H9 (cell line): ENCODE measurements at regions not wholly inside any gene's neighbourhood (a gene's known extent, or its start where the extent isn't known, plus 50 kb on each side); places are given as distances from the start of the nearest gene placed in this dataset.

Experiments
- DNase-seq: peaks from one replicate; pipeline ENCODE4 v3.0.0-alpha.2; 2017
- H2AFZ ChIP-seq: one replicate; pipeline ENCODE4 v1.6.1; 2013; ENCODE audit warnings: mild to moderate bottlenecking, low read length, control low read depth, moderate library complexity
- H2AK5ac ChIP-seq: 2 replicates; pipeline ENCODE4 v1.6.1; 2013; ENCODE audit warnings: low read length, control low read depth, mixed read lengths; ENCODE audit not compliant: insufficient read length
- H2BK120ac ChIP-seq: one replicate; pipeline ENCODE4 v1.6.1; 2013; ENCODE audit warnings: low read depth, mild to moderate bottlenecking, low read length, control low read depth, inconsistent platforms; ENCODE audit not compliant: poor library complexity, severe bottlenecking
- H2BK12ac ChIP-seq: 2 replicates; pipeline ENCODE4 v1.6.1; 2013; ENCODE audit warnings: low read length, control low read depth, mixed read lengths, low read depth; ENCODE audit not compliant: insufficient read length
- H2BK15ac ChIP-seq: 2 replicates; pipeline ENCODE4 v1.6.1; 2013; ENCODE audit warnings: low read depth, low read length, control low read depth
- H2BK20ac ChIP-seq: one replicate; pipeline ENCODE4 v1.6.1; 2013; ENCODE audit warnings: low read depth, mild to moderate bottlenecking, low read length, control low read depth, inconsistent platforms; ENCODE audit not compliant: poor library complexity, severe bottlenecking
- H2BK5ac ChIP-seq: 2 replicates; pipeline ENCODE4 v1.6.1; 2013; ENCODE audit warnings: low read length, control low read depth, mixed read lengths; ENCODE audit not compliant: insufficient read length
- H3K14ac ChIP-seq: 2 replicates; pipeline ENCODE4 v1.6.1; 2013; ENCODE audit warnings: low read length, control low read depth; ENCODE audit not compliant: insufficient read depth
- H3K18ac ChIP-seq: 2 replicates; pipeline ENCODE4 v1.6.1; 2013; ENCODE audit warnings: low read depth, mild to moderate bottlenecking, mixed read lengths, low read length, control low read depth; ENCODE audit not compliant: insufficient read length
- H3K23ac ChIP-seq: 2 replicates; pipeline ENCODE4 v1.6.1; 2013; ENCODE audit warnings: low read length, control low read depth, mixed read lengths, low read depth; ENCODE audit not compliant: insufficient read length
- H3K23me2 ChIP-seq: 2 replicates; pipeline ENCODE4 v1.6.1; 2013; ENCODE audit warnings: low read depth, mild to moderate bottlenecking, mixed read lengths, low read length, control low read depth; ENCODE audit not compliant: insufficient read length, poor library complexity, severe bottlenecking
- H3K27ac ChIP-seq: 2 replicates; pipeline ENCODE4 v1.5.1; 2013; ENCODE audit warnings: low read length, control low read depth, mixed read lengths, low read depth; ENCODE audit not compliant: insufficient read length
- H3K27me3 ChIP-seq: 2 replicates; pipeline ENCODE4 v1.6.1; 2013; ENCODE audit warnings: low read length, control low read depth, inconsistent platforms; ENCODE audit not compliant: insufficient read depth
- H3K4ac ChIP-seq: 2 replicates; pipeline ENCODE4 v1.6.1; 2013; ENCODE audit warnings: low read depth, mild to moderate bottlenecking, control low read depth, inconsistent platforms, low read length, moderate library complexity
- H3K4me1 ChIP-seq: 2 replicates; pipeline ENCODE4 v1.6.1; 2013; ENCODE audit warnings: low read length, control low read depth, inconsistent platforms; ENCODE audit not compliant: insufficient read depth
- H3K4me2 ChIP-seq: 2 replicates; pipeline ENCODE4 v1.6.1; 2013; ENCODE audit warnings: low read length, control low read depth, mixed read lengths; ENCODE audit not compliant: insufficient read length, insufficient read depth
- H3K56ac ChIP-seq: 2 replicates; pipeline ENCODE4 v1.6.1; 2013; ENCODE audit warnings: low read depth, mild to moderate bottlenecking, mixed read lengths, low read length, control low read depth; ENCODE audit not compliant: insufficient read length
- H3K79me1 ChIP-seq: 2 replicates; pipeline ENCODE4 v1.6.1; 2013; ENCODE audit warnings: low read depth, mild to moderate bottlenecking, moderate library complexity, low read length, control low read depth, inconsistent platforms; ENCODE audit not compliant: insufficient read depth, poor library complexity, severe bottlenecking
- H3K79me2 ChIP-seq: 2 replicates; pipeline ENCODE4 v1.6.1; 2013; ENCODE audit warnings: low read length, control low read depth, inconsistent platforms; ENCODE audit not compliant: insufficient read depth
- H3K9ac ChIP-seq: 2 replicates; pipeline ENCODE4 v1.6.1; 2013; ENCODE audit warnings: low read length, control low read depth, mixed read lengths; ENCODE audit not compliant: insufficient read length; ENCODE audit errors: extremely low read depth
- H3K9me3 ChIP-seq: one replicate; pipeline ENCODE4 v1.6.1; 2013; ENCODE audit warnings: low read depth, low read length, inconsistent platforms; ENCODE audit not compliant: control insufficient read depth
- H3T11ph ChIP-seq: one replicate; pipeline ENCODE4 v1.6.1; 2013; ENCODE audit warnings: mild to moderate bottlenecking, low read length, control low read depth, inconsistent platforms
- H4K20me1 ChIP-seq: one replicate; pipeline ENCODE4 v1.6.1; 2013; ENCODE audit not compliant: control insufficient read depth, insufficient read length, insufficient read depth
- H4K5ac ChIP-seq: 2 replicates; pipeline ENCODE4 v1.6.1; 2013; ENCODE audit warnings: low read depth, mild to moderate bottlenecking, mixed read lengths, low read length, control low read depth; ENCODE audit not compliant: insufficient read length
- H4K8ac ChIP-seq: replicated peaks from 2 replicates; pipeline ENCODE4 v1.6.1; 2013; ENCODE audit warnings: low read length, control low read depth, mixed read lengths, low read depth; ENCODE audit not compliant: insufficient read length
- H4K91ac ChIP-seq: 2 replicates; pipeline ENCODE4 v1.6.1; 2013; ENCODE audit warnings: low read depth, mild to moderate bottlenecking, moderate library complexity, mixed read lengths, low read length, control low read depth; ENCODE audit not compliant: insufficient read length
- H3K27ac Mint-ChIP-seq, 3 experiments: 2 replicates in 2 of 3; 3 replicates in 1 of 3; pipeline ENCODE4 v1.8.0; 2020 to 2021; ENCODE audit warnings: mixed read lengths in 3 of 3, mild to moderate bottlenecking in 1 of 3, moderate library complexity in 1 of 3
- H3K27me3 Mint-ChIP-seq: 2 replicates; pipeline ENCODE4 v1.8.0; 2021; ENCODE audit warnings: low read depth, mild to moderate bottlenecking, moderate library complexity, mixed read lengths
- H3K36me3 Mint-ChIP-seq, 3 experiments: 2 replicates in 2 of 3; 3 replicates in 1 of 3; pipeline ENCODE4 v1.8.0; 2020 to 2021; ENCODE audit warnings: low read depth in 3 of 3, mixed read lengths in 3 of 3; ENCODE audit not compliant: insufficient read depth in 1 of 3
- H3K4me1 Mint-ChIP-seq, 2 experiments: 2 replicates each; pipeline ENCODE4 v1.8.0; 2020; ENCODE audit warnings: mixed read lengths in 2 of 2
- H3K4me3 Mint-ChIP-seq, 2 experiments: 2 replicates in 1 of 2; 3 replicates in 1 of 2; pipeline ENCODE4 v1.8.0; 2020 to 2021; ENCODE audit warnings: mild to moderate bottlenecking in 2 of 2, mixed read lengths in 2 of 2, moderate library complexity in 1 of 2
- H3K9me3 Mint-ChIP-seq, 2 experiments: 2 replicates in 1 of 2; 3 replicates in 1 of 2; pipeline ENCODE4 v1.8.0; 2020; ENCODE audit warnings: mild to moderate bottlenecking in 2 of 2, mixed read lengths in 2 of 2, moderate library complexity in 1 of 2
- WGBS: extraction: QIAGEN DNeasy Blood & Tissue Kit; methylation state at CpG from one replicate; pipeline ENCODE4 v1.1.7; 2013; ENCODE audit warnings: missing lambda C conversion rate, low lambda C conversion rate, mixed read lengths; ENCODE audit not compliant: insufficient read length; ENCODE audit errors: extremely low coverage; 5-methylcytosine and 5-hydroxymethylcytosine counted together
- TF ChIP-seq, protein P1 (sequence below): fragments of 200-600 bp; sonication (generic); conservative IDR thresholded peaks from 3 replicates; pipeline ENCODE4 v1.8.0; 2021; ENCODE audit warnings: antibody characterized with exemption, mild to moderate bottlenecking

DNA sequence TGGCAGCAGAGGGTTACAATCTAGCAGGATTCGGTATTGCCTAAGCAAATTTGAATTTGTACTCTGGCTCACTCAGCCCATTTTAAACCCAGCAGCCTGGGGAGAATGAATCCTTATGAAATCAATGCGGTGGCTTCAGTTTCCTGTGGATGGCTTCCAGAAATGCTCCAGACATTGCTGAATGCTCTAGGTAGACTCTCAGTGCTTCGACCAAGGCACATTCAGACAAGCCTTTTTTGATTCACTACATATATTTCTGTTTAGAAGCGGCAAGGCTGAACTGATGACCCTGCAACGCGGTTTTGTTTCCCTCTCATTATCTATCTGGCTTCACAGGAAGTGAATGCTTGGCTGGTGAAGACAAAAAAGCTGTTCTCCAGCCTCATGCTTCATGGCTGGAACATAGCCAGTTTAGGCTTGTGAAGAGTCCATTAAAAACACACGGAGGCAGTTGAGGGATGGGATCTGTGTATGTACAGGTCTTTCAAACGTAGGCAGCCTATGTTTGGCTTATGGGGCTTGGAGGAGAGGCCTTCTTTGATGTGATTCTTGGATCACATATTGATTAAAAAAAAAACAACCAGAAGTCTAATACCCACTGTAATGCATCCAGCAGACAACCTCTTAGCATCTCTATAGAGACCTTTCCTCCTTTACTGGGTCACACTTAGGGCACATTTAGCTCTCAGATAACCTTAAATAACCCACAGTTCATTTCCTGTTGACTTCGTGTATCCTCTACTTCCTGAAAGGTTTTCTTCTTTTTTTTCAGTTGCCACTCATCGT, 400.2 kb upstream of the TBL1XR1 start:
- Histone ChIP-seq H4K91ac (no peak overlapping the region), H4K8ac (no peak overlapping the region), H2BK20ac (no peak overlapping the region), H2AK5ac (no peak overlapping the region), H2AFZ (no peak overlapping the region), H3K27me3 (no peaks in the 10 kb centered on the region), H3K9ac (no peak overlapping the region), H2BK5ac (no peak overlapping the region), H3K79me1 (no peaks in the 10 kb centered on the region), H3K4me2 (no peak overlapping the region), H3K9me3 (no peaks in the 10 kb centered on the region), H3K14ac (no peak overlapping the region), H3K4ac (no peak overlapping the region), H2BK15ac (no peak overlapping the region), H3K23ac (no peak overlapping the region), H3K23me2 (no peaks in the 10 kb centered on the region), H4K20me1 (no peaks in the 10 kb centered on the region), H3K27ac (no peak overlapping the region), H3K18ac (no peak overlapping the region), H2BK12ac (no peak overlapping the region), H3K79me2 (no peaks in the 10 kb centered on the region), H3K56ac (no peak overlapping the region), H3K4me1 (peaks cover 13% of the 10 kb centered on the region; the same call in 1 of the 2 replicates), H4K5ac (no peak overlapping the region), H2BK120ac (no peak overlapping the region), H3T11ph (no peak overlapping the region)
- TF ChIP-seq, protein P1, sequence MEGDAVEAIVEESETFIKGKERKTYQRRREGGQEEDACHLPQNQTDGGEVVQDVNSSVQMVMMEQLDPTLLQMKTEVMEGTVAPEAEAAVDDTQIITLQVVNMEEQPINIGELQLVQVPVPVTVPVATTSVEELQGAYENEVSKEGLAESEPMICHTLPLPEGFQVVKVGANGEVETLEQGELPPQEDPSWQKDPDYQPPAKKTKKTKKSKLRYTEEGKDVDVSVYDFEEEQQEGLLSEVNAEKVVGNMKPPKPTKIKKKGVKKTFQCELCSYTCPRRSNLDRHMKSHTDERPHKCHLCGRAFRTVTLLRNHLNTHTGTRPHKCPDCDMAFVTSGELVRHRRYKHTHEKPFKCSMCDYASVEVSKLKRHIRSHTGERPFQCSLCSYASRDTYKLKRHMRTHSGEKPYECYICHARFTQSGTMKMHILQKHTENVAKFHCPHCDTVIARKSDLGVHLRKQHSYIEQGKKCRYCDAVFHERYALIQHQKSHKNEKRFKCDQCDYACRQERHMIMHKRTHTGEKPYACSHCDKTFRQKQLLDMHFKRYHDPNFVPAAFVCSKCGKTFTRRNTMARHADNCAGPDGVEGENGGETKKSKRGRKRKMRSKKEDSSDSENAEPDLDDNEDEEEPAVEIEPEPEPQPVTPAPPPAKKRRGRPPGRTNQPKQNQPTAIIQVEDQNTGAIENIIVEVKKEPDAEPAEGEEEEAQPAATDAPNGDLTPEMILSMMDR: no peak
- Mint-ChIP-seq H3K36me3 (no peaks in the 10 kb centered on the region), H3K27ac (peak overlapping the region in 2 of 3 experiments; percentile 31 to 40; a peak in 4 of 7 replicates), H3K4me1 (peaks cover 21 to 22% of the 10 kb centered on the region in 2 experiments), H3K4me3 (no peak overlapping the region; a peak in 1 of 5 replicates), H3K27me3 (no peaks in the 10 kb centered on the region; the same call in 1 of the 2 replicates), H3K9me3 (no peaks in the 10 kb centered on the region)
- no peak for DNase-seq
- no CpG with 5 or more reads among the region's 10 CpGs for WGBS
